ENCODE measurements at regions not wholly inside any gene's neighbourhood (a gene's known extent, or its start where the extent isn't known, plus 50 kb on each side); places are given as distances from the start of the nearest gene placed in this dataset.

GRCh38 chr16:8120001-8120400 is 470.3 kb downstream of the TMEM114 start:
- Histone ChIP-seq H3K36me3 (ENCODE audit: insufficient read depth) (no peaks in the 10 kb centered on the region), H3K4me3 (no peak overlapping the region), H3K4me2 (no peak overlapping the region), H3K79me2 (replicated peaks; ENCODE audit: insufficient read depth) (no peaks in the 10 kb centered on the region), H3K27ac (ENCODE audit: low read depth) (no peak overlapping the region), H2AFZ (no peak overlapping the region), H4K20me1 (replicated peaks; ENCODE audit: insufficient read depth) (no peaks in the 10 kb centered on the region), H3K4me1 (ENCODE audit: insufficient read depth) (no peaks in the 10 kb centered on the region), H3K27me3 (ENCODE audit: insufficient read depth) (no peaks in the 10 kb centered on the region), H3K9me2 (ENCODE audit: insufficient read depth) (no peaks in the 10 kb centered on the region), H3F3A (replicated peaks; ENCODE audit: low read depth) (no peaks in the 10 kb centered on the region)
- no peak overlapping the region for H3K27ac Mint-ChIP-seq
- TF ChIP-seq STAT1 (IDR thresholded peaks at IDR 0.05; ENCODE audit: unreplicated experiment), result no peak
- TF ChIP-seq CREB1 (CRISPR knock-in tag; IDR thresholded peaks at IDR 0.05; ENCODE audit: low read depth), result no peak
- no peak for TF ChIP-seq ZNF331 (CRISPR knock-in tag; IDR thresholded peaks at IDR 0.05; ENCODE audit: low read depth)
- TF ChIP-seq JUNB (IDR thresholded peaks at IDR 0.05; ENCODE audit: unreplicated experiment), result no peak
- TF ChIP-seq, protein P1, sequence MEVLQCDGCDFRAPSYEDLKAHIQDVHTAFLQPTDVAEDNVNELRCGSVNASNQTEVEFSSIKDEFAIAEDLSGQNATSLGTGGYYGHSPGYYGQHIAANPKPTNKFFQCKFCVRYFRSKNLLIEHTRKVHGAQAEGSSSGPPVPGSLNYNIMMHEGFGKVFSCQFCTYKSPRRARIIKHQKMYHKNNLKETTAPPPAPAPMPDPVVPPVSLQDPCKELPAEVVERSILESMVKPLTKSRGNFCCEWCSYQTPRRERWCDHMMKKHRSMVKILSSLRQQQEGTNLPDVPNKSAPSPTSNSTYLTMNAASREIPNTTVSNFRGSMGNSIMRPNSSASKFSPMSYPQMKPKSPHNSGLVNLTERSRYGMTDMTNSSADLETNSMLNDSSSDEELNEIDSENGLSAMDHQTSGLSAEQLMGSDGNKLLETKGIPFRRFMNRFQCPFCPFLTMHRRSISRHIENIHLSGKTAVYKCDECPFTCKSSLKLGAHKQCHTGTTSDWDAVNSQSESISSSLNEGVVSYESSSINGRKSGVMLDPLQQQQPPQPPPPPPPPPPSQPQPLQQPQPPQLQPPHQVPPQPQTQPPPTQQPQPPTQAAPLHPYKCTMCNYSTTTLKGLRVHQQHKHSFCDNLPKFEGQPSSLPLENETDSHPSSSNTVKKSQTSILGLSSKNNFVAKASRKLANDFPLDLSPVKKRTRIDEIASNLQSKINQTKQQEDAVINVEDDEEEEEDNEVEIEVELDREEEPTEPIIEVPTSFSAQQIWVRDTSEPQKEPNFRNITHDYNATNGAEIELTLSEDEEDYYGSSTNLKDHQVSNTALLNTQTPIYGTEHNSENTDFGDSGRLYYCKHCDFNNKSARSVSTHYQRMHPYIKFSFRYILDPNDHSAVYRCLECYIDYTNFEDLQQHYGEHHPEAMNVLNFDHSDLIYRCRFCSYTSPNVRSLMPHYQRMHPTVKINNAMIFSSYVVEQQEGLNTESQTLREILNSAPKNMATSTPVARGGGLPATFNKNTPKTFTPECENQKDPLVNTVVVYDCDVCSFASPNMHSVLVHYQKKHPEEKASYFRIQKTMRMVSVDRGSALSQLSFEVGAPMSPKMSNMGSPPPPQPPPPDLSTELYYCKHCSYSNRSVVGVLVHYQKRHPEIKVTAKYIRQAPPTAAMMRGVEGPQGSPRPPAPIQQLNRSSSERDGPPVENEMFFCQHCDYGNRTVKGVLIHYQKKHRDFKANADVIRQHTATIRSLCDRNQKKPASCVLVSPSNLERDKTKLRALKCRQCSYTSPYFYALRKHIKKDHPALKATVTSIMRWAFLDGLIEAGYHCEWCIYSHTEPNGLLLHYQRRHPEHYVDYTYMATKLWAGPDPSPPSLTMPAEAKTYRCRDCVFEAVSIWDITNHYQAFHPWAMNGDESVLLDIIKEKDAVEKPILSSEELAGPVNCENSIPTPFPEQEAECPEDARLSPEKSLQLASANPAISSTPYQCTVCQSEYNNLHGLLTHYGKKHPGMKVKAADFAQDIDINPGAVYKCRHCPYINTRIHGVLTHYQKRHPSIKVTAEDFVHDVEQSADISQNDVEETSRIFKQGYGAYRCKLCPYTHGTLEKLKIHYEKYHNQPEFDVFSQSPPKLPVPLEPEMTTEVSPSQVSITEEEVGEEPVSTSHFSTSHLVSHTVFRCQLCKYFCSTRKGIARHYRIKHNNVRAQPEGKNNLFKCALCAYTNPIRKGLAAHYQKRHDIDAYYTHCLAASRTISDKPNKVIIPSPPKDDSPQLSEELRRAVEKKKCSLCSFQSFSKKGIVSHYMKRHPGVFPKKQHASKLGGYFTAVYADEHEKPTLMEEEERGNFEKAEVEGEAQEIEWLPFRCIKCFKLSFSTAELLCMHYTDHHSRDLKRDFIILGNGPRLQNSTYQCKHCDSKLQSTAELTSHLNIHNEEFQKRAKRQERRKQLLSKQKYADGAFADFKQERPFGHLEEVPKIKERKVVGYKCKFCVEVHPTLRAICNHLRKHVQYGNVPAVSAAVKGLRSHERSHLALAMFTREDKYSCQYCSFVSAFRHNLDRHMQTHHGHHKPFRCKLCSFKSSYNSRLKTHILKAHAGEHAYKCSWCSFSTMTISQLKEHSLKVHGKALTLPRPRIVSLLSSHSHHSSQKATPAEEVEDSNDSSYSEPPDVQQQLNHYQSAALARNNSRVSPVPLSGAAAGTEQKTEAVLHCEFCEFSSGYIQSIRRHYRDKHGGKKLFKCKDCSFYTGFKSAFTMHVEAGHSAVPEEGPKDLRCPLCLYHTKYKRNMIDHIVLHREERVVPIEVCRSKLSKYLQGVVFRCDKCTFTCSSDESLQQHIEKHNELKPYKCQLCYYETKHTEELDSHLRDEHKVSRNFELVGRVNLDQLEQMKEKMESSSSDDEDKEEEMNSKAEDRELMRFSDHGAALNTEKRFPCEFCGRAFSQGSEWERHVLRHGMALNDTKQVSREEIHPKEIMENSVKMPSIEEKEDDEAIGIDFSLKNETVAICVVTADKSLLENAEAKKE (CRISPR knock-in tag; IDR thresholded peaks at IDR 0.05), result no peak
- TF ChIP-seq EZH2 (IDR thresholded peaks at IDR 0.05; ENCODE audit: low read depth, unreplicated experiment), result no peak
- no peak for TF ChIP-seq ETS1 (IDR thresholded peaks at IDR 0.05)
- no peak for TF ChIP-seq NANOG (IDR thresholded peaks at IDR 0.05; ENCODE audit: borderline replicate concordance)
- TF ChIP-seq ZNF114 (CRISPR knock-in tag; IDR thresholded peaks at IDR 0.05), result no peak
- H3K9me3 Mint-ChIP-seq, result peaks cover 41% of the 10 kb centered on the region
- no peak overlapping the region for H3K4me3 Mint-ChIP-seq
- 0 out of 3 replicates have a peak, but pooled peaks cover 4% of the 10 kb centered on the region for H3K36me3 Mint-ChIP-seq (ENCODE audit: low read depth)
- no peak for ATAC-seq
- no peaks in the 10 kb centered on the region for H3K27me3 Mint-ChIP-seq (ENCODE audit: insufficient read depth, low read depth, poor library complexity)
- no peaks in the 10 kb centered on the region for H3K4me1 Mint-ChIP-seq
- DNase-seq (ENCODE audit: low spot score), result no peak

Measured in GM23338 (cell line).